ENCODE measurements at regions not wholly inside any gene's neighbourhood (a gene's known extent, or its start where the extent isn't known, plus 50 kb on each side); places are given as distances from the start of the nearest gene placed in this dataset.
A peak's percentile ranks its signal among the peaks of the same experiment; 100 is the strongest.

DNA sequence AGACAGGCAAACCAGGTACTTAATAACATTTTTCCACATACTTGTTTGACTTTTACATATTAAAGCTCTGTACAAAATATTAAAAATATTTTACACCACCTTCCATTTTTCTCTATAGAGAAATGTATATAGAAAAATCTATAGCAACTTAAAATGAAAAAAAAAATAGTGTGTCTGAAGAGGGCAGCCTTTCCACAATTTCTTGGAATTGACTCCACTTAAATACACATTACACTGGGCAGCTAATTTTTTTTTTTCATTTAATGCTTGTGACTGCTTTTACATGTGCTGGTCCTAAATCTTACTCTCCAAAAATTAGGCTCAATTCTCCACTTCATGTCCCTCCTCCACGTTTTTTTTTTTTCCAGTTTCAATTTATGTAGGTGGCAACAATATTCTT lies 427.0 kb upstream of the RBMS3 start:
- no peak for TF ChIP-seq CBX3 (IDR thresholded peaks at IDR 0.05; ENCODE audit: low read depth)
- peak; percentile 29 for TF ChIP-seq RAD21 (IDR thresholded peaks at IDR 0.05; ENCODE audit: low read depth)
- intact Hi-C loops (cut with micrococcal nuclease) = no loop called here
- DNase-seq (ENCODE audit: low read depth, low spot score) (no peak), ATAC-seq (no peak)
- Histone ChIP-seq H3K9ac (ENCODE audit: low read length) (no peak overlapping the region), H3K27me3 (ENCODE audit: insufficient read depth, low read length) (no peaks in the 10 kb centered on the region), H3K79me2 (ENCODE audit: insufficient read depth, low read length) (no peaks in the 10 kb centered on the region), H3K27ac (ENCODE audit: low read depth, low read length) (no peak overlapping the region), H2AFZ (ENCODE audit: low read depth, low read length, poor library complexity, severe bottlenecking) (no peak overlapping the region), H3K9me2 (ENCODE audit: insufficient read depth) (no peaks in the 10 kb centered on the region), H4K20me1 (ENCODE audit: insufficient read depth) (no peaks in the 10 kb centered on the region), H3K4me1 (ENCODE audit: control insufficient read depth in 1 of 2, insufficient read depth in 2 of 2, low read length in 2 of 2) (no peaks in the 10 kb centered on the region), H3K9me3 (ENCODE audit: control insufficient read depth in 1 of 2, insufficient read depth in 1 of 2, low read depth in 1 of 2, low read length in 2 of 2) (no peaks in the 10 kb centered on the region), H3K4me3 (replicated peaks in 1 of 2; ENCODE audit: low read depth in 1 of 2, low read length in 2 of 2) (no peak overlapping the region), H3K36me3 (ENCODE audit: control insufficient read depth in 1 of 2, insufficient read depth in 2 of 2, low read length in 2 of 2) (no peaks in the 10 kb centered on the region), H3K4me2 (ENCODE audit: low read length) (no peak overlapping the region)
- ChIA-PET POLR2A (no interaction called here), RAD21 (ENCODE audit: low non-redundant PET in 1 of 2, low total read pairs in 2 of 2, uncharacterized antibody in 2 of 2, unreplicated experiment in 2 of 2) (no interaction called here), CTCF (no interaction called here)
- BruUV-seq (replicated peaks) = no TSS peak

DNA sequence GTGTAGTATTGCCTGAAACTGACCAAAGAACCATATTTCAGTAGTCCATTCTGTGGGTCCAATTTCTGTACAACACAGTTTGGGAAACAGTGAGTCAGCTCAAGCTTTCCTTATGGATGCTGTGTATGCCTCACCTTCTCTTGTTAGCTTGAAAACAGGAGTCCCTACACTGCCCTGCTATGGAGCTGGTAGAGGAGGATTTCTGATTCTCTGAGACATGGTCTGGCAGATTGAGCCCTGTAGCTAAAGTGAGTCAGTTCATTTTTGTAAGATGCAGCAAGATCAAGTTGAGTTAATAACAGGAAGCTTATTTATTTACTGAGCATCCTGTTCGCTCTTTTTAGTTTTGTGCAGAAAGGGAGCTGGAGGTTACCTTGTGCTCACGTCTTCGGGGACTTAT lies 424.1 kb upstream of the RBMS3 start:
- DNase-seq (ENCODE audit: low read depth, low spot score) (no peak), ATAC-seq (no peak)
- CTCF ChIA-PET = no interaction called here
- no peaks in the 10 kb centered on the region for H3K79me2 ChIP-seq (ENCODE audit: insufficient read depth, low read length)
- no peaks in the 10 kb centered on the region for H3K4me1 ChIP-seq (ENCODE audit: control insufficient read depth in 1 of 2, insufficient read depth in 2 of 2, low read length in 2 of 2)
- intact Hi-C loops (cut with micrococcal nuclease) = no loop called here
- H3K36me3 ChIP-seq (ENCODE audit: control insufficient read depth in 1 of 2, insufficient read depth in 2 of 2, low read length in 2 of 2) = no peaks in the 10 kb centered on the region
- H3K4me2 ChIP-seq (ENCODE audit: low read length) = no peak overlapping the region
- no peak overlapping the region for H3K9ac ChIP-seq (ENCODE audit: low read length)
- no peak overlapping the region for H3K27ac ChIP-seq (ENCODE audit: low read depth, low read length)
- no peak overlapping the region for H3K4me3 ChIP-seq (replicated peaks in 1 of 2; ENCODE audit: low read depth in 1 of 2, low read length in 2 of 2)
- RAD21 ChIA-PET (ENCODE audit: low non-redundant PET in 1 of 2, low total read pairs in 2 of 2, uncharacterized antibody in 2 of 2, unreplicated experiment in 2 of 2) = no interaction called here
- POLR2A ChIA-PET = no interaction called here
- no peaks in the 10 kb centered on the region for H3K9me3 ChIP-seq (ENCODE audit: control insufficient read depth in 1 of 2, insufficient read depth in 1 of 2, low read depth in 1 of 2, low read length in 2 of 2)
- no peaks in the 10 kb centered on the region for H4K20me1 ChIP-seq (ENCODE audit: insufficient read depth)
- no peaks in the 10 kb centered on the region for H3K9me2 ChIP-seq (ENCODE audit: insufficient read depth)
- no TSS peak for BruUV-seq (replicated peaks)
- no peaks in the 10 kb centered on the region; the same call in 1 of the 2 replicates for H3K27me3 ChIP-seq (ENCODE audit: insufficient read depth, low read length)
- no peak overlapping the region for H2AFZ ChIP-seq (ENCODE audit: low read depth, low read length, poor library complexity, severe bottlenecking)
- TF ChIP-seq, protein P1, sequence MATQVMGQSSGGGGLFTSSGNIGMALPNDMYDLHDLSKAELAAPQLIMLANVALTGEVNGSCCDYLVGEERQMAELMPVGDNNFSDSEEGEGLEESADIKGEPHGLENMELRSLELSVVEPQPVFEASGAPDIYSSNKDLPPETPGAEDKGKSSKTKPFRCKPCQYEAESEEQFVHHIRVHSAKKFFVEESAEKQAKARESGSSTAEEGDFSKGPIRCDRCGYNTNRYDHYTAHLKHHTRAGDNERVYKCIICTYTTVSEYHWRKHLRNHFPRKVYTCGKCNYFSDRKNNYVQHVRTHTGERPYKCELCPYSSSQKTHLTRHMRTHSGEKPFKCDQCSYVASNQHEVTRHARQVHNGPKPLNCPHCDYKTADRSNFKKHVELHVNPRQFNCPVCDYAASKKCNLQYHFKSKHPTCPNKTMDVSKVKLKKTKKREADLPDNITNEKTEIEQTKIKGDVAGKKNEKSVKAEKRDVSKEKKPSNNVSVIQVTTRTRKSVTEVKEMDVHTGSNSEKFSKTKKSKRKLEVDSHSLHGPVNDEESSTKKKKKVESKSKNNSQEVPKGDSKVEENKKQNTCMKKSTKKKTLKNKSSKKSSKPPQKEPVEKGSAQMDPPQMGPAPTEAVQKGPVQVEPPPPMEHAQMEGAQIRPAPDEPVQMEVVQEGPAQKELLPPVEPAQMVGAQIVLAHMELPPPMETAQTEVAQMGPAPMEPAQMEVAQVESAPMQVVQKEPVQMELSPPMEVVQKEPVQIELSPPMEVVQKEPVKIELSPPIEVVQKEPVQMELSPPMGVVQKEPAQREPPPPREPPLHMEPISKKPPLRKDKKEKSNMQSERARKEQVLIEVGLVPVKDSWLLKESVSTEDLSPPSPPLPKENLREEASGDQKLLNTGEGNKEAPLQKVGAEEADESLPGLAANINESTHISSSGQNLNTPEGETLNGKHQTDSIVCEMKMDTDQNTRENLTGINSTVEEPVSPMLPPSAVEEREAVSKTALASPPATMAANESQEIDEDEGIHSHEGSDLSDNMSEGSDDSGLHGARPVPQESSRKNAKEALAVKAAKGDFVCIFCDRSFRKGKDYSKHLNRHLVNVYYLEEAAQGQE (IDR thresholded peaks at IDR 0.05; ENCODE audit: low read depth) = no peak
- TF ChIP-seq, protein P2, sequence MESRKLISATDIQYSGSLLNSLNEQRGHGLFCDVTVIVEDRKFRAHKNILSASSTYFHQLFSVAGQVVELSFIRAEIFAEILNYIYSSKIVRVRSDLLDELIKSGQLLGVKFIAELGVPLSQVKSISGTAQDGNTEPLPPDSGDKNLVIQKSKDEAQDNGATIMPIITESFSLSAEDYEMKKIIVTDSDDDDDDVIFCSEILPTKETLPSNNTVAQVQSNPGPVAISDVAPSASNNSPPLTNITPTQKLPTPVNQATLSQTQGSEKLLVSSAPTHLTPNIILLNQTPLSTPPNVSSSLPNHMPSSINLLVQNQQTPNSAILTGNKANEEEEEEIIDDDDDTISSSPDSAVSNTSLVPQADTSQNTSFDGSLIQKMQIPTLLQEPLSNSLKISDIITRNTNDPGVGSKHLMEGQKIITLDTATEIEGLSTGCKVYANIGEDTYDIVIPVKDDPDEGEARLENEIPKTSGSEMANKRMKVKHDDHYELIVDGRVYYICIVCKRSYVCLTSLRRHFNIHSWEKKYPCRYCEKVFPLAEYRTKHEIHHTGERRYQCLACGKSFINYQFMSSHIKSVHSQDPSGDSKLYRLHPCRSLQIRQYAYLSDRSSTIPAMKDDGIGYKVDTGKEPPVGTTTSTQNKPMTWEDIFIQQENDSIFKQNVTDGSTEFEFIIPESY (IDR thresholded peaks at IDR 0.05; ENCODE audit: extremely low read depth, insufficient replicate concordance, low read length) = no peak
- TF ChIP-seq CEBPB (IDR thresholded peaks at IDR 0.05; ENCODE audit: low read depth) (no peak), SP1 (IDR thresholded peaks at IDR 0.05; ENCODE audit: low read depth) (no peak), ZNF274 (IDR thresholded peaks at IDR 0.05; ENCODE audit: low read depth, low read length) (no peak), POLR2A (IDR thresholded peaks at IDR 0.05; ENCODE audit: borderline replicate concordance, extremely low read depth, insufficient read depth, insufficient read length) (no peak), RAD21 (IDR thresholded peaks at IDR 0.05; ENCODE audit: low read depth) (no peak), TCF7L2 (IDR thresholded peaks at IDR 0.05; ENCODE audit: borderline replicate concordance, extremely low read depth, insufficient read depth, insufficient read length) (no peak), CBX3 (IDR thresholded peaks at IDR 0.05; ENCODE audit: low read depth) (no peak), POLR2AphosphoS5 (IDR thresholded peaks at IDR 0.05; ENCODE audit: low read depth, low read length) (no peak), EZH2phosphoT487 (IDR thresholded peaks at IDR 0.05; ENCODE audit: borderline replicate concordance) (no peak), EZH2 (IDR thresholded peaks at IDR 0.05) (no peak), JUND (IDR thresholded peaks at IDR 0.05) (no peak), ZFX (IDR thresholded peaks at IDR 0.05) (no peak), SRF (IDR thresholded peaks at IDR 0.05; ENCODE audit: low read depth) (no peak)
- TF ChIP-seq, protein P3, sequence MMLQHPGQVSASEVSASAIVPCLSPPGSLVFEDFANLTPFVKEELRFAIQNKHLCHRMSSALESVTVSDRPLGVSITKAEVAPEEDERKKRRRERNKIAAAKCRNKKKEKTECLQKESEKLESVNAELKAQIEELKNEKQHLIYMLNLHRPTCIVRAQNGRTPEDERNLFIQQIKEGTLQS (IDR thresholded peaks at IDR 0.05) = no peak
- TF ChIP-seq, protein P4, sequence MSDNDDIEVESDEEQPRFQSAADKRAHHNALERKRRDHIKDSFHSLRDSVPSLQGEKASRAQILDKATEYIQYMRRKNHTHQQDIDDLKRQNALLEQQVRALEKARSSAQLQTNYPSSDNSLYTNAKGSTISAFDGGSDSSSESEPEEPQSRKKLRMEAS (IDR thresholded peaks at IDR 0.05) = no peak

Data from HCT116 (cell line).